CD8-positive, alpha-beta memory T cell (primary cell): ENCODE measurements at regions not wholly inside any gene's neighbourhood (a gene's known extent, or its start where the extent isn't known, plus 50 kb on each side); places are given as distances from the start of the nearest gene placed in this dataset.

ENCODE experiments used
- CTCF ChIA-PET: fragments of 350-600 bp; sonication (Branson Sonifier 250); formaldehyde crosslinking; loops from one replicate; lab custom pipeline; 2021; ENCODE audit warnings: antibody characterized with exemption; lab: Charles Lee
- POLR2A ChIA-PET: fragments of 350-600 bp; sonication (Branson Sonifier 250); formaldehyde crosslinking; loops from one replicate; lab custom pipeline; 2021; ENCODE audit warnings: antibody characterized with exemption; lab: Charles Lee
- DNase-seq, 5 donors: peaks; one replicate each; pipeline versions ENCODE4 v3.0.0 to v3.0.0-alpha.2; 2020 to 2022; ENCODE audit warnings: mixed read lengths in 1 of 5
- H3K27ac ChIP-seq: one replicate; pipeline ENCODE4 v1.7.0; 2013; ENCODE audit warnings: low read depth, mild to moderate bottlenecking, low read length, moderate library complexity
- H3K27me3 ChIP-seq: 2 replicates; pipeline ENCODE4 v1.7.0; 2013; ENCODE audit warnings: low read length, mild to moderate bottlenecking; ENCODE audit not compliant: insufficient read depth, poor library complexity, severe bottlenecking
- H3K36me3 ChIP-seq: 2 replicates; pipeline ENCODE4 v1.7.0; 2013; ENCODE audit warnings: mild to moderate bottlenecking, low read length, moderate library complexity; ENCODE audit not compliant: insufficient read depth
- H3K4me1 ChIP-seq: 2 replicates; pipeline ENCODE4 v1.7.0; 2013; ENCODE audit warnings: mild to moderate bottlenecking, low read length, moderate library complexity; ENCODE audit not compliant: insufficient read depth
- H3K4me3 ChIP-seq: 2 replicates; pipeline ENCODE4 v1.7.0; 2013; ENCODE audit warnings: mild to moderate bottlenecking, low read length
- H3K9me3 ChIP-seq: 2 replicates; pipeline ENCODE4 v1.7.0; 2013; ENCODE audit warnings: mild to moderate bottlenecking, low read length
- H3K27ac Mint-ChIP-seq, 8 donors: one replicate each; pipeline ENCODE4 v1.8.0; 2020 to 2021; ENCODE audit warnings: mixed read lengths in 8 of 8, mild to moderate bottlenecking in 6 of 8, inconsistent platforms in 3 of 8, moderate library complexity in 3 of 8
- H3K27me3 Mint-ChIP-seq, 2 donors: one replicate each; pipeline ENCODE4 v1.8.0; 2020 to 2021; ENCODE audit warnings: mixed read lengths in 2 of 2, mild to moderate bottlenecking in 1 of 2, moderate library complexity in 1 of 2
- H3K36me3 Mint-ChIP-seq, 3 donors: one replicate each; pipeline ENCODE4 v1.8.0; 2020 to 2021; ENCODE audit warnings: mixed read lengths in 3 of 3, inconsistent platforms in 1 of 3, mild to moderate bottlenecking in 1 of 3
- H3K4me1 Mint-ChIP-seq, 3 donors: one replicate each; pipeline ENCODE4 v1.8.0; 2020 to 2021; ENCODE audit warnings: mixed read lengths in 3 of 3, inconsistent platforms in 1 of 3, mild to moderate bottlenecking in 1 of 3
- H3K4me3 Mint-ChIP-seq, 7 donors: one replicate each; pipeline ENCODE4 v1.8.0; 2020 to 2021; ENCODE audit warnings: mixed read lengths in 7 of 7, mild to moderate bottlenecking in 6 of 7, moderate library complexity in 4 of 7, inconsistent platforms in 2 of 7
- H3K9me3 Mint-ChIP-seq, 5 donors: one replicate each; pipeline ENCODE4 v1.8.0; 2020 to 2022; ENCODE audit warnings: mixed read lengths in 5 of 5, mild to moderate bottlenecking in 3 of 5, moderate library complexity in 2 of 5, inconsistent platforms in 1 of 5

- H3K27me3 ChIP-seq: no peaks in the 10 kb centered on the region
- Mint-ChIP-seq H3K4me3 (no peak overlapping the region), H3K36me3 (peaks cover 0 to 22% (median 2%) of the 10 kb centered on the region in 3 donors), H3K9me3 (peaks cover 10 to 32% (median 23%) of the 10 kb centered on the region in 5 donors), H3K4me1 (peaks cover 0 to 4% (median 2%) of the 10 kb centered on the region in 3 donors), H3K27ac (no peak overlapping the region), H3K27me3 (peaks cover 28 to 55% of the 10 kb centered on the region in 2 donors)
- peaks cover 6% of the 10 kb centered on the region for H3K9me3 ChIP-seq
- no peak for DNase-seq
- ChIA-PET CTCF (no interaction called here), POLR2A (no interaction called here)
- H3K4me1 ChIP-seq: no peaks in the 10 kb centered on the region
- no peaks in the 10 kb centered on the region for H3K36me3 ChIP-seq
- H3K27ac ChIP-seq: no peak overlapping the region
- H3K4me3 ChIP-seq: no peak overlapping the region
These were observed 72.4 kb upstream of the SIRPA start for GRCh38 chr20:1822564-1823449.

- no peak for DNase-seq
- H3K27ac ChIP-seq: no peak overlapping the region
- Mint-ChIP-seq H3K4me3 (peak overlapping the region in 1 of 7 donors; percentile 20), H3K27ac (no peak overlapping the region), H3K4me1 (peaks cover 0 to 10% (median 8%) of the 10 kb centered on the region in 3 donors), H3K36me3 (peaks cover 0 to 22% (median 2%) of the 10 kb centered on the region in 3 donors), H3K27me3 (peaks cover 36 to 61% of the 10 kb centered on the region in 2 donors), H3K9me3 (peaks cover 10 to 32% (median 21%) of the 10 kb centered on the region in 5 donors)
- no peaks in the 10 kb centered on the region for H3K36me3 ChIP-seq
- peaks cover 6% of the 10 kb centered on the region for H3K4me1 ChIP-seq
- ChIA-PET POLR2A (no interaction called here), CTCF (no interaction called here)
- no peaks in the 10 kb centered on the region for H3K27me3 ChIP-seq
- no peak overlapping the region for H3K4me3 ChIP-seq
- peaks cover 6% of the 10 kb centered on the region for H3K9me3 ChIP-seq
These were observed 74.8 kb upstream of the SIRPA start for GRCh38 chr20:1820138-1821079.

- ChIA-PET POLR2A (no interaction called here), CTCF (no interaction called here)
- Mint-ChIP-seq H3K4me1 (peaks cover 0 to 10% (median 8%) of the 10 kb centered on the region in 3 donors), H3K4me3 (no peak overlapping the region), H3K9me3 (peaks cover 10 to 30% (median 21%) of the 10 kb centered on the region in 5 donors), H3K36me3 (peaks cover 0 to 20% (median 2%) of the 10 kb centered on the region in 3 donors), H3K27me3 (peaks cover 36 to 62% of the 10 kb centered on the region in 2 donors), H3K27ac (no peak overlapping the region)
- H3K36me3 ChIP-seq: no peaks in the 10 kb centered on the region
- H3K27me3 ChIP-seq: no peaks in the 10 kb centered on the region
- H3K27ac ChIP-seq: no peak overlapping the region
- peaks cover 6% of the 10 kb centered on the region for H3K9me3 ChIP-seq
- H3K4me3 ChIP-seq: no peak overlapping the region
- H3K4me1 ChIP-seq: peaks cover 6% of the 10 kb centered on the region
- no peak for DNase-seq
These were observed 75.7 kb upstream of the SIRPA start for GRCh38 chr20:1819311-1820137.

- peaks cover 34 to 62% of the 10 kb centered on the region in 2 donors for H3K27me3 Mint-ChIP-seq
- H3K4me1 Mint-ChIP-seq: peaks cover 0 to 10% (median 8%) of the 10 kb centered on the region in 3 donors
- H3K36me3 Mint-ChIP-seq: peaks cover 0 to 14% (median 2%) of the 10 kb centered on the region in 3 donors
- no peak overlapping the region for H3K27ac ChIP-seq
- peaks cover 6% of the 10 kb centered on the region for H3K4me1 ChIP-seq
- peaks cover 10 to 26% (median 19%) of the 10 kb centered on the region in 5 donors for H3K9me3 Mint-ChIP-seq
- no peaks in the 10 kb centered on the region for H3K36me3 ChIP-seq
- H3K27ac Mint-ChIP-seq: no peak overlapping the region
- DNase-seq: no peak
- peak overlapping the region in 1 of 7 donors; percentile 62 for H3K4me3 Mint-ChIP-seq
- peaks cover 6% of the 10 kb centered on the region for H3K9me3 ChIP-seq
- CTCF ChIA-PET: no interaction called here
- H3K4me3 ChIP-seq: no peak overlapping the region
- no peaks in the 10 kb centered on the region for H3K27me3 ChIP-seq
- POLR2A ChIA-PET: no interaction called here
These were observed 76.3 kb upstream of the SIRPA start for GRCh38 chr20:1818895-1819294.

GRCh38 chr20:1818247-1818840 lies 76.9 kb upstream of the SIRPA start:
- Mint-ChIP-seq H3K9me3 (peaks cover 6 to 21% (median 15%) of the 10 kb centered on the region in 5 donors), H3K27ac (no peak overlapping the region), H3K4me1 (peaks cover 0 to 10% (median 8%) of the 10 kb centered on the region in 3 donors), H3K27me3 (peaks cover 35 to 67% of the 10 kb centered on the region in 2 donors), H3K36me3 (peaks cover 0 to 9% (median 2%) of the 10 kb centered on the region in 3 donors), H3K4me3 (no peak overlapping the region)
- Histone ChIP-seq H3K4me3 (no peak overlapping the region), H3K9me3 (peaks cover 4% of the 10 kb centered on the region), H3K27ac (no peak overlapping the region), H3K36me3 (no peaks in the 10 kb centered on the region), H3K27me3 (no peaks in the 10 kb centered on the region), H3K4me1 (peaks cover 6% of the 10 kb centered on the region)
- no peak for DNase-seq
- ChIA-PET CTCF (no interaction called here), POLR2A (no interaction called here)

- CTCF ChIA-PET: no interaction called here
- Mint-ChIP-seq H3K27ac (no peak overlapping the region), H3K9me3 (peaks cover 5 to 15% (median 11%) of the 10 kb centered on the region in 5 donors), H3K27me3 (peaks cover 34 to 68% of the 10 kb centered on the region in 2 donors), H3K4me3 (no peak overlapping the region), H3K36me3 (peaks cover 0 to 6% (median 2%) of the 10 kb centered on the region in 3 donors), H3K4me1 (peaks cover 0 to 10% (median 8%) of the 10 kb centered on the region in 3 donors)
- Histone ChIP-seq H3K36me3 (no peaks in the 10 kb centered on the region), H3K9me3 (no peaks in the 10 kb centered on the region), H3K4me1 (peaks cover 6% of the 10 kb centered on the region), H3K27ac (no peak overlapping the region), H3K27me3 (no peaks in the 10 kb centered on the region), H3K4me3 (no peak overlapping the region)
- DNase-seq: no peak
- POLR2A ChIA-PET: no interaction called here
These were observed 77.5 kb upstream of the SIRPA start for GRCh38 chr20:1817577-1818211.
